ENCODE measurements at regions not wholly inside any gene's neighbourhood (a gene's known extent, or its start where the extent isn't known, plus 50 kb on each side); places are given as distances from the start of the nearest gene placed in this dataset.

GRCh38 chr7:109915670-109916069 is 1175.3 kb upstream of the LRRN3 start:
- TF ChIP-seq POLR2A (IDR thresholded peaks at IDR 0.05) = no peak
- TF ChIP-seq, protein P1, sequence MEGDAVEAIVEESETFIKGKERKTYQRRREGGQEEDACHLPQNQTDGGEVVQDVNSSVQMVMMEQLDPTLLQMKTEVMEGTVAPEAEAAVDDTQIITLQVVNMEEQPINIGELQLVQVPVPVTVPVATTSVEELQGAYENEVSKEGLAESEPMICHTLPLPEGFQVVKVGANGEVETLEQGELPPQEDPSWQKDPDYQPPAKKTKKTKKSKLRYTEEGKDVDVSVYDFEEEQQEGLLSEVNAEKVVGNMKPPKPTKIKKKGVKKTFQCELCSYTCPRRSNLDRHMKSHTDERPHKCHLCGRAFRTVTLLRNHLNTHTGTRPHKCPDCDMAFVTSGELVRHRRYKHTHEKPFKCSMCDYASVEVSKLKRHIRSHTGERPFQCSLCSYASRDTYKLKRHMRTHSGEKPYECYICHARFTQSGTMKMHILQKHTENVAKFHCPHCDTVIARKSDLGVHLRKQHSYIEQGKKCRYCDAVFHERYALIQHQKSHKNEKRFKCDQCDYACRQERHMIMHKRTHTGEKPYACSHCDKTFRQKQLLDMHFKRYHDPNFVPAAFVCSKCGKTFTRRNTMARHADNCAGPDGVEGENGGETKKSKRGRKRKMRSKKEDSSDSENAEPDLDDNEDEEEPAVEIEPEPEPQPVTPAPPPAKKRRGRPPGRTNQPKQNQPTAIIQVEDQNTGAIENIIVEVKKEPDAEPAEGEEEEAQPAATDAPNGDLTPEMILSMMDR (IDR thresholded peaks at IDR 0.05 in 4 of 5, conservative IDR thresholded peaks at IDR 0.05 in 1 of 5) = no peak
